GM23248 (cell line): ENCODE measurements at regions not wholly inside any gene's neighbourhood (a gene's known extent, or its start where the extent isn't known, plus 50 kb on each side); places are given as distances from the start of the nearest gene placed in this dataset.

Experiments used
- EZH2 ChIP-seq: fragments of 200-600 bp; sonication (generic); IDR thresholded peaks from 2 replicates; pipeline ENCODE4 v1.6.1; 2018; ENCODE audit warnings: antibody characterized with exemption, mild to moderate bottlenecking; ENCODE audit not compliant: insufficient read depth, poor library complexity, severe bottlenecking
- EZH2phosphoT487 ChIP-seq: fragments of 200-600 bp; sonication (generic); IDR thresholded peaks from 2 replicates; pipeline ENCODE4 v1.6.1; 2018; ENCODE audit warnings: antibody characterized with exemption, moderate library complexity, mild to moderate bottlenecking, low read depth; ENCODE audit not compliant: insufficient read depth

DNA sequence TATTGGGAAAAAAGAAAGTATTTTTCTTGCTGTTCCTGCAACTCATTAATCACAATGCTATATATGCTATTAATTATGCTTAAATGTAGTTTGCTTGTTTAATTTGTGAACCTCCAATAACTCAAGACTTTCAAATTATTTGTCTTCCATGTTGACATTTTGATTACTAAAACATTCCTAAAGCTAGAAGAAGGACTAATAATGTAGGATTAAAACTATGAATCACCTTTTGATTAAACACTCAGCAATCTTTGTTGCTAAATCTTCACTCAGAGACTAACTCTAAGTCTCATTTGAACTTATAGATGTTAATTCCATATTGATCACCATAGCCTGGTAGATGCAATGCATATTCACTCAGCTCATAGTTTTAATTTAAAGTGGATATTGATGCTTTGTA lies 524.6 kb upstream of the ZEB2 start:
- TF ChIP-seq EZH2 (no peak), EZH2phosphoT487 (no peak)
